Forelimb muscle (tissue), 1 donor: ENCODE measurements at regions not wholly inside any gene's neighbourhood (a gene's known extent, or its start where the extent isn't known, plus 50 kb on each side); places are given as distances from the start of the nearest gene placed in this dataset.
"Not testable (repeated sequence)": the region's sequence is repeated elsewhere in the genome, so short reads cannot be mapped to it uniquely, and the experiment has no call there.

Experiments used
- DNase-seq: peaks from one replicate; pipeline ENCODE4 v3.0.0-alpha.2; 2013; ENCODE audit warnings: low read depth

DNA sequence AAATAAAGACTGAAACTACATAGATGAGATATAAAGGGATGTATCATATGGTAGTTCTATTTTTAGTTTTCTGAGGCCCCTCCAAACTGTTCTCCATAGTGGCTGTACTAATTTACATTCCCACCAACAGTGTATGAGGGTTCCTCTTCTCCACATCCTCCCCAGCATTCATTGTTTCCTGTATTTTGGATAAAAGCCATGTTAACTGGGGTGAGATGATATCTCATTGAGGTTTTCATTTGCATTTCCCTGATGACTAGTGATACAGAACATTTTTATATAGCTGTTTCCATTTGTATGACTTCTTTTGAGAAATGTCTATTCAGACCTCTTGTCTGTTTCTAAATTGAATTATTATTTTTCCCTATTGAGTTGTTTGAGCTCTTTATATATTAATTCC, 229.3 kb downstream of the RFPL4B start:
- DNase-seq = no peak

DNA sequence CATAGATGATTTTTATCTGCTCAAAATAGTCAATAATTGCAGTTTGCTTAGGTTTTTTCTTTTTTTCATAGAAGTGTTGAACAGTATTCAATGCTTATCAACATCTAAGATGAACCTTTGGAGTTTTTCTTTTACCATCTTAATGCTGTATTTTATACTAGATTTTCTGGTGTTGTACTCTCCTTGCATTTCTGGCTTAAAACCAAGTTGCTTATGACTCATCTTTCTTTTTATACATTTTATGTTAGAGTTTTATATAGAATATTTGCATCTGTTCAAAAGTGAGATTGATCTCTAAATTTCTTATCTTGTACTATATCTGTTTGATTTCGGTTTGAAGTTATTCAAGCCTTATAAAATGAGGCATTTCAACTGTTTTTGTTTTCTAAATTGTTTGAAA, 232.5 kb downstream of the RFPL4B start:
- no peak for DNase-seq

DNA sequence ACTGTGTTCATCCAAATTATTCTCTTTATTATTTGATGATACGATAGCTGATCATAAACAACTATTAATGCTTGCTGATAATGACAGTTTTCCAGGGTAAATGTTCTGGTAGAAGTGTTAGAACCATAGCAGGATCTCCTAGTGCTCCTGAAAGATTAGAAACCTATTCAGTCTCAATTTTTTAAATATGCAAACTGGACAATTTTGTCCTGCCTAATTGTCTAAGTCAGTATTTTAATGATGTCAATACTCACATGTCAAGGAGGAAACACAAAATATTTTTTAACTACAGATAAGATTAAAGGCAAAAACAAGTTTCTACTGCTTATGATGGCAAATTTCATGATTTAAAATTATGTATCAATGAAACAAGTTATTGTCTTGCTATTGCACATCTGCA, 233.9 kb downstream of the RFPL4B start:
- DNase-seq = no peak

DNA sequence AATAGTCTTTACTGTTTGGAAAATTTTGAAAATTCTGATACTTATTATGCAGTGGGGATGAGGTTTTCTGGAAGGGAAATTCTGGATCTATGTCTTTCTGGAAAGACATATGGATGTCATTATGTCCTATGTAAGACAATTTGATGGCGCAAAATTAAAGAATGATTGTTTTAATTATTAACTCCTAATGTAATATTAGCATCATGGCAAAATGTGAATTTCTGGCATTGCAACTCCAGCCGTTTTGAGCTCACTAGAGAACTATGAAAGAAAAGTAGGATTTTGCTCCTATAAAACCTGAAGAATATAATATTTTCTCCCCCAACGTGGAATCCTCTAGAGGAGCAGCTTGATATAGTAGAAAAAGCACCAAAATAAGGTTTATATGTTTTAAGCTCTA, 243.2 kb downstream of the RFPL4B start:
- no peak for DNase-seq

DNA sequence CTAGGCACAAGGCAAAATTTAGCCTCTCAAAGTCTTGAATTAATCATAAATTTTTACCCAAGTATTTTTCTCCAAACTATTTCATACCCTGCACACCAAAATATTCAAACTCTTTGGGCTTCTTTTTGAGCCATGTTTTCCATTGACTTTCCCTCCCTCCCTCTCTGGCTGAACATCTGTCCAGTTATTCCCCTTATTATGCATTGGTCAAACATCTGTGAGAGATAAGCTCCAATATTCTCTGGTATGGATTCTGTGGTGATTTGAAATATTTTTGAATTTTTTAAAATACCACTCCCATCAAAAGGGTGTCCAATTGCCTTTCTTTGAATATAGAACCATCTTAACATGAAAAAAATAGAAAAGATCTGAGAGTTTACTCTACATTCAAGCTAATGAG, 244.2 kb downstream of the RFPL4B start:
- no peak for DNase-seq

DNA sequence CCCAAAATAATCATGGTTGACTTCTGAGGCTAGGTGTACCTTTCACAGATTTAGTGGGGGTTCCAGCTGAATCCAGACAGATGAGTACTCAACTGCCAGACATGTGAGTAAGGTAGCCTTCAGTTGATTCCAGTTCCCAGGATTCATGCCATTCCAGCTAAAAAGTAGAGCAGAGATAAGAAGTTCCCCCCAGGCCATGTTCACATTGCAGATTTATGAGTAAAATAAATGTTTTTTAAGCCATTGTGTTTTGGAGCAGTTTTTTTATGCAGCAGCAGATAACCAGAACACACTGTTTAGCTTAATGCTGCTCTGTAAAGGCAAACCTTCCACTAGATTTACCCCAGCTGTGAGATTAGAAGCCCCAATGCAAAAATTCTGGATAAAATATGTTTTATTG, 245.0 kb downstream of the RFPL4B start:
- no peak for DNase-seq

DNA sequence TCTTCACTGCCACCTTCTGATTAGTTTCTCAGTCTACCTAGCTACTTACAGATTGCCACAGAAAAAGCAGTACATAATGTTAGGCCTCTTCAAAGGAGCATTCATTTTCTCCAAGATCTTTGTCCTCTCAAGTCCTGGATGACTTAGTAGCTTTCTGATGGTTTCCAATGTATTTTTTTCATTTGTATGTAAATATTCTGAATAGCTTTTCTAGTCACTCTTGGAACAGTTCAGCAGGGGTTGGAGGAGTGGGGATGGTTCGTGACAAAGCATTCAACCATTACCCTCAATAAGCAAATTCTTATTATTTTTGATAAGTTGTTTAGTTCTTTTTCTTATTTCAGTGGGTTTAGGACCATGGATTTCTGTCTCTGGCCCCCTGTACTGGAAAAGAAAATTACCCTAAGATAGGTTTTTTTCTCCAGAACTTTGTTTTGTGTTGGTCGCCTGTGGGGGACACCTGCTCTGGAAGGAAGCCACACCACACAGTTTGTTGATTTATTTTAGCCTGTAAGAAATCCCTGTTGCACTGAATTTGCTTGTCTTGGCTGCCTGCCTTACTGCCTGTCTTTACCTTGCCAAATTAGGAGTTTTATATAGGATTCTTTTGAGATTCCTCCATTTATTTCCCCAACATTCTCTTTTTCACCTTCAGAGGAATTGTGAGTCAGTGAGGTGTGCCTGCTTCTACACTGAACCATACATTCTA, 247.9 kb downstream of the RFPL4B start:
- no peak for DNase-seq

DNA sequence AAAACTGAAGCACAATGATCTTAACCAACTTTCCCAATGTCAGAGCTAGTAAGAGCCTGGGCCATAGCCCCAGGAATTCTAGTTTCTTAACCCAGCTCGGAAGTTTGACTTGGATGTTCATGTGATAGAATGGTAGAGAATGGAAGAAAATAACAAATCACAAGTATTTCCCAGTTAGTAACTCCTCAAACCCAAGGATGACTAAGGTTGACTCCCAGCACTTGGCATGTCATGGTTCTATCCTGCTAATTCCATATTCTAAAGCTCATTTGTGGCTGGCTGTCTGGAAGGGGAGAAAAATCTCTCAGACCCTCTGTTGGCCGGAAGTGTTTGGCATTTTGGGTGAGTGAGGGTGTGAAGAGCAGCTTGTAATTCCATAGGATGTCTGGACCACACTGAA, 248.7 kb downstream of the RFPL4B start:
- DNase-seq = no peak

DNA sequence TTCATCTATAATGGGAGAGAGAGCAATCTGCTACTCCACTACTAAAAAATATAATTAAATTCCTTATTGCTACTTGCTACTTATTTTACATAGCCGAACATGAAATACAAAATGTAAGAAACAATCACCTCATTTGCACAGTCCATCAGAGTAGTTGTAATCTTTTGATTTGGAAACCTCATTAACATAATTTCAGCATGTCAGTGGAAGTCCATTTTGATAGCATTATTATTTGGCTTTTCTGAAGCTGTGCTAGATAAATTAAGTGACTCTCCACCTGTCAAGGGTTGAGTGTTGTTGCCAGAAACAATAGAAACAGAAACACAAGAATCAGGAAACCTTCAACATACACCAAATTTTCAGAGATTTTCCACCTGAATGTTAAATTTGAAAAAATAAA, 250.0 kb downstream of the RFPL4B start:
- DNase-seq = no peak

DNA sequence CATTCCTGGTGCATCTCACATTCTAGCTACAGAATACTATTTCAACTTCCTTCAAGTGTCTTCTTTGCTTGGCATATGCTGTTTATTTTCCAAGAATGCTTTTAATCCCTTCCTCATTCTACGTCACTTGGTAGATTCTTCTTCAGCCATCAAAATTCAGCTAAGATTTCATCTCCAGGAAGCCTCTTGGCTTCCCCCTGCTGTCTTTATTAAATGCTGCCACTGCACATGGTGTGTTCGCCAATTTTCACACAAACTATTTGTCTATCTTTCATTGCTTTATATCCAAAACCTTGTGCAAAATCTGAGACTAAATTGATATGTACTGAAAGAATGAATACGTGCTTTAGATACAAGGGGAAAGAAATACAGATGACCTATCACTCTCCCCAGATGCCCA, 253.0 kb downstream of the RFPL4B start:
- DNase-seq = no peak

DNA sequence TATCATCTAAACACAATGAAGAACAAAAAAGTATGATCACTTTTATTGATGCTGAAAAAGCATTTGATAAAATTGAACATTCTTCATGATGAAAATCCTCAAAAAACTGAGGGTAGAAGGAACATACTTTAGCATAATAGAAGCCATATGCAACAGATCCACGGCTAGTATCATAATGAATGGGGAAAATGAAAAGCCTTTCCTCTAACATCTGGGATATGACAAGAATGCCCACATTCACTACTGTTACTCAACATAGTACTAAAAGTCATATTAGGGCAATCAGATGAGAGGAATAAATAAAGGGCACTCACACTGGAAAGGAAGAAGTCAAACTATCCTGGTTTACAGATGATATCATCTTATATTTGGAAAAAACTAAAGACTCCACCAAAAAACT, 256.6 kb downstream of the RFPL4B start:
- DNase-seq = no peak

DNA sequence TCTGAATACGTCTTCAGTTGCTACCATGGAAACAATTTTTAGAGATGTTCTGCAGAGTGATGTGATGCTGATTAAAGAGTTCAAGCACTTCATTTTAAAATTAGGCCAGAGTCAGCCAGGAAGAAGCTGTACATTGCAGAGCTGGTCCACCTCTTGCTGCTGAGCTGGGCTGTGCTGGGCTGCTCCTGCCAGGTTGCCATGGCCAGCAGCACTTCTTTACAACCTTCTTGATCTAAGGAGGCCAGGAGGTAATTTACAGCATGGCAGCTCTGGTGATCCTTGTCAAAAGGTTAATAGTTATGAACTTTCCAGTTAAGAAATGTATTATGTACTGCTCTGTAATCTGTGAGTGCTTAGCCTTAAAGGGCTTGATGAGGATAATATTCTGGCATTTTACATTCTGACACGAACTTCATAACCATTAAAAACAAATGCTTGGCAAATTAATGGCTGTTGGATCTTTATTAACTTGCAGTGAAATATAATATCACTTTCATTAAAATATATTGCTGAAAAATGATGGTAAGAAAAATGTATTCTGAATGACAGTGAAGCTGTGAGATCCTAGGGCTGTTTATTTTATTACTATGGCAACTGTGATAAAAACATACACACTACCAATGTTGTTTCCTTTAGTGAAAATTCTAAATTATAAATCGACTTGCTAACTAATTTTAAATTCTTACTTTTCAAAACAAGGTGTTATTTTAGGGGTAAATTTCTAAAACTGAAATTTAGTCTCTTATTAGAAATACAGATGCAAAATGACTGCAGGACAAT, 259.7 kb downstream of the RFPL4B start:
- DNase-seq = no peak

DNA sequence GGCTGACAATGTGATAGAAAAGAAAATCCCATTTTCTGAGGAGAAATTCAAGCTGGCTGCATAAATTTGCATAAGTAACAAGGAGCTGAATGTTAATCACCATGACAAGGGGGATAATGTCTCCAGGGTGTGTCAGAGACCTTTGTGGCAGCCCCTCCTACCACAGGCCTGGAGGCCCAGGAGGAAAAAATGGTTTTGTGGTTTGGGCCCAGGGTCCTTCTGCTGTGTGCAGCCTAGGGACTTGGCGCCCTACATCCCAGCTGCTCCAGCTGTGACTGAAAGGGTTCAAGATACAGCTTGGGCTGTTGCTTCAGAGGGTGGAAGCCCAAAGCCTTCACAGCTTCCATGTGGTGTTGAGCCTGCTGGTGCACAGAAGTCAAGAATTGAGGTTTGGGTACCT, 261.8 kb downstream of the RFPL4B start:
- not testable (repeated sequence) for DNase-seq

DNA sequence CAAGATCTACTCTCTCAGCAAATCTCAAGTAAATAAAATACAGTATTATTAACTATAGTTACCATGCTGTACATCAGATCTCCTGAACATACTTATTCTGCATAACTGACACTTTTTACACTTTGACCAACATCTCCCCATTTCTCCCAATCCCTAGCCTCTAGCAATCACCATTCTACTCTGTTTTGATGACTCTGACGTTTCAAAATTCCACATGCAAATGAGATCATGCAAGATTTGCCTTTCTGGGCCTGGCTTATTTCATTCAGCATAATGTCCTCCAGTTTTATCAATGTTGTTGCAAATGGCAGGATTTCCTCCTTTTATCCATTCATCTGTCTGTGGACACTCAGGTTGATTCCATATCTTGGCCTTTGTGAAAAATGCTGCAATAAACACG, 266.3 kb downstream of the RFPL4B start:
- DNase-seq = no peak

DNA sequence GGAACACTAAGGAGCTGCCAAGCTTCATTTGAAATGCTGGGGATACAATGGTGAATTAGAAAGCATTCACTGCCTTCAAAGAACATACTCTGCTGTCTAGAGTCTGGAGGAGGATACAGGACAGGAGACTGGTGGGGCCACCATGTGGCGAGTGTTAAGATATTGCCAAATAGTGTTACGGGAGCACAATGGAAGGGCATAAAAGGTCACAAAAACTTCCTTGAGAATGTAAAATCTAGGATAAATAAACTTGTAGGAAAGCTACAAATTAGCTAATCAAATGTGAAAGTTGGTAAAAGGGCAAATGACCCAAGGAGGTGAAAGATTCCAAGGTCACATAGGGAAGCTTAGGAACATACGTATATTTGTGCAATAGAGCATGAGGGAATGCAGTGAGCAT, 271.7 kb downstream of the RFPL4B start:
- DNase-seq = no peak

DNA sequence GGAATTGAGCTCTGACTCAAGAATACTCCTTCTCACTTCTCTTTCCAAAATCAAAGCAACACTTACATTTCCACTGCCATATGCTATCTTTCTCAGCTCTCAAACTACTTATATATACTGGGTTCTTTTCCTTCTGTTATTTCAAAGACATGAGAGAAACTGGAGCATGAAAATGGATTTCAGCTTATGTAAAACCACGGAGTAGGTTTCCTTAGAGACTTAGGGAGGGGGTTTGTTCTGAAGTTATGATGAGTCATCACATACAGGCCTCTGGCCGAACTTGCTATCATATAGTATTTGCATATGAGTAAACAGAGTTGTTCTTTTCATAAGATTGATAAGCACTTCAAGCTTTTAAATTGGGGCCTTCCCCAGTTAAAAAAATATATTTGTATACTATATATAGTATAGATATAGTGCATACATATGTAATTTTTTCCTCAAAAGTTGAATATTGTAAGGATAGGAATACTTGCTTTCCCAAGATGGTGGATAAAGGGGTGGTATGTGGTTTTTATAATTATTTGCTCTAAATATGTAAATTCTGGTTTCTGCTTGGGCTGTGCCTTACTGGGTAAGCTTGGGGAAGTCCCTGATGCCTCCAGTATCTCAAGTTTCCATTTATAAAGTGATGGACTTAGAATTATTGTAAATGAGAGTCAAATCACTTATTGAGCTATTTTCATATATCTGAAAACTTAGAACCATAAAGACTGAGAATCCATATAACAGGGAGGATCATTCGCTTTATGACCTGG, 273.9 kb downstream of the RFPL4B start:
- peak; percentile 35 for DNase-seq

DNA sequence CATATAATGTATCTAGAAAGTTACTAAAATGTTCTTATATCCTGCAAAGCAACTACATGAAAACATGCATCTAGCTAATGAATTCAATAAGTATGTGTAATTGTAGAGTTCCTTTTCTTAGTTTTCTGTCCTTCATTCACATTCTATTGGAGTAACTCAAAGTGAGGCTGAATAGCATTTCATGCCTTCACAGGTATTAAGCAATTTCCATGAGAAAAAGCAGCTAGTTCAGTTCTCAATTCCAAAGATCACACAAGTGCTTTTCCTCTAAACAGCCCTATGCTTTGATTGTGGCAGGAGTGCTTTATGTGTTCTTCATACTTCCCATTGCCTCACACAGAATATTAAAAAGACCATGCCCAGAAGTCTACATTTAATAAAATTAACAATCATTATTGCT, 274.9 kb downstream of the RFPL4B start:
- DNase-seq = no peak

DNA sequence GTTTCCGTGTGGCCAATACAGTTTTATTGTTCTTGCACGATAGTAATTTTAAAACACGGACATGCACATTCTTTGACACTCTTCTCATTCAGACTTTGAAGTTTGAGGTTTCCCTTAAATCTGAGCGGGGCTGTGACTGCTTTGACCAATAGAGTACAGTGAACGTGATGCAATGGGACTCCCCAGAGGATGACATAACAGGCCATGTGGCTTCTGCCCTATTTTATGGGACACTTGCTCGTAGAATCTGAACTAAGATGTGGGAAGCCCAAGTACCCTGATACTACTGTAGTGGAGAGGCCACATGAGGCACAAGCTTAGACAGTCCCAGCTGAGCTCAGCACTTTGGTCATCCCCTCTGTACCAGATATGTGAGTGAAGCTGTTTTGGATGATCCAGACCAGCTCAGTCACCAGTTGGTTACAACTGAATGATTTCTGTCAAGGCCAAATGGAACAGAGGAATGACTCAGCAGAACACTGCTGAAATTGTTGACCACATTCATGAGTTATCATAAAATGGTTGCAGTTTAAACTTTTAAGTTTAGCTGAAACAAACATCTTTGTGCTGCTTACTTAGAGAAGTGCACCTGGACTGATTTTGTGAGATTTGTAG, 279.4 kb downstream of the RFPL4B start:
- no peak for DNase-seq

DNA sequence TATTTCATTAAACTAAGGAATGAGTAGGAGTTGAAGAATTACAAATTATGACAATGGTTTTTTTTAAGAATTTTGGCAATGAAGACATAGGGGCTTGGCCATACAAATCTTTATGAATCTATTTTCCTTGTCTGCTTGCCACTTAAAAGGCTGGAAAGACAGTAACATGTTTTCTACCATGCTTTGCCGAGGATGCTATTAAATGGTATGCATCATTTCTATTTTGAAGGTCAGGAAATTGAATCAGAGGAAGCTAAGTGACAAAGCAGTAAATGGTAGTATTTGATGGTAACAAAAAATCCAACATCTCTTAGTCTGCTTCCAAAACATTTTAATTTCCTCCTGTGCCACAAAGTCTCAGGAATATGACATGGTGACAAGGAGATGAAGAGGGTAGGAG, 287.2 kb downstream of the RFPL4B start:
- DNase-seq = no peak

DNA sequence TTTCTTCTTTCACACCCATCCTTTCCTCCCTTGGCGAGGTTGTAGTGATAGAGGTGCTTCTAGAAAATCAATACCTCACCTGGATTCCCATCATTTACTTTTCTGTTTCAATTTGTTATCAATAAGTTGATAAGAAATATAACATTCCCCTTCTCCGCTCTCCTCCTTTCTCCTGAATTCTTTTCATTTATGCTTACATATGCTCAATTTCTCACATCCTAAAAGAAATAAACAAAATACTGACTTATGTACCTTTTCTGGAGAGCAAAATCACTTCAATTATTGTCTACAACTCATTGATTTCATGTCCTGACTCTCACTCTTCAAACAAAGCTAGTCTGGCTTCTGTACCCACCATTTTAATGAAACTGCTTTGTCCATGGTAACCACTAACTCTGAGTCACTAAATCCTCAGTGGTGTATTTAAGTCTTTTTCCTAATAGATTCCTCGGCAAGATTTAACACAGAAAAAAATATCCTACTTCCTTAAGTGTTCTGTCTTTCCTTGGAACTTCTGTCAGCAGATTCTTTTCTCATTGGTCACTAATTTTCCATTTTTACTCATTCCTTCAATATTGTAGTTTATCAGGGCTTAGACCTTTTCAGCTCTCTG, 289.6 kb downstream of the RFPL4B start:
- DNase-seq = no peak

DNA sequence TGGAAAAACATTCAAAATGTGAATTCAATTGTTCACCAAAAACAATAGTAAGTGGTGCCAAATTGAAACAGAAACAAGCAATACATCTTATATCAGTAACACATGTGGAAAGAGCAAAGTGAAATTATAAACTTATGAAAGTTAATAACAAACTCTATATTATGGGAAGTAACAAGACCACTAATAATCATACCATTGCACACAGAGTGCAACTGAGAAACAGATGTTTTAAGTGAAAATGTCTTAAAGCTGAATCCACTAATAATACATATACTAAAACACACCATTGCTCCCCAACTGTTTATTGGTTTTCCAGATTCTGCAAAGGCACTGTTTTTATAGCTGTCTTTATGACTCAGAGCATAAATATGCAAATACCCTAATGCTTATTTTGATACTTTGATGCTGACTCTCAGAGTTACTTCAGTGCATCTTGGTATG, 292.3 kb downstream of the RFPL4B start:
- DNase-seq = peak; percentile 71

DNA sequence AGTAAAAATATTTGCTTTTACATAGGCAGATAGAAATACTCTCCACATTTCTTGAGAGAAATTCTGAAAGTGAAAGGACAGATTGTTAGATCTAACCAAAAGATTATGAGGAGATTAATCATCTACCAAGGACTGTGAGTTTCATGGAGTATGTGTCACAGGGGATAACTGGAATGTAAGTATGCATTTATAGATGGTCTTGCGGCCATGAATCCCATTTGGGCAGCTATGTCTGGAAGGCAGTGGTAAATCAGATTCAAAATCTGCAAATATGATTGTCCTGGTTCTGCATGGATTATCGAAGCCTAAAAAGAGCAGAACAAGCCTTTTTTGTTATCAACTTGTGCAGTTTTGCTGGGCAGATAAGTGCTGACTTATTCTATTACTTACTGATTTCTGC, 293.8 kb downstream of the RFPL4B start:
- DNase-seq = no peak
